ENCODE measurements at regions not wholly inside any gene's neighbourhood (a gene's known extent, or its start where the extent isn't known, plus 50 kb on each side); places are given as distances from the start of the nearest gene placed in this dataset.
A peak's percentile ranks its signal among the peaks of the same experiment; 100 is the strongest.

- H3K4me3 ChIP-seq (ENCODE audit: low read depth, low read length): no peak overlapping the region
- TF ChIP-seq CTCF (IDR thresholded peaks at IDR 0.05; ENCODE audit: low read depth, low read length): no peak
- DNase-seq (ENCODE audit: low read depth, low spot score): no peak
- in situ Hi-C loops (cut with HindIII; ENCODE audit: low sequenced_read_pairs): no loop called here
These were observed 333.2 kb upstream of the JARID2 start for GRCh38 chr6:14912706-14913105.

- in situ Hi-C loops (cut with HindIII; ENCODE audit: low sequenced_read_pairs): no loop called here
- no peak for DNase-seq (ENCODE audit: low read depth, low spot score)
- no peak for TF ChIP-seq CTCF (IDR thresholded peaks at IDR 0.05; ENCODE audit: low read depth, low read length)
- no peak overlapping the region for H3K4me3 ChIP-seq (ENCODE audit: low read depth, low read length)
These were observed 331.9 kb upstream of the JARID2 start for GRCh38 chr6:14913931-14914330.

- no peak for DNase-seq (ENCODE audit: low read depth, low spot score)
- TF ChIP-seq CTCF (IDR thresholded peaks at IDR 0.05; ENCODE audit: low read depth, low read length): no peak
- in situ Hi-C loops (cut with HindIII; ENCODE audit: low sequenced_read_pairs): no loop called here
These were observed 329.7 kb upstream of the JARID2 start for GRCh38 chr6:14915888-14916832.

GRCh38 chr6:14917109-14917910 lies 328.6 kb upstream of the JARID2 start:
- TF ChIP-seq CTCF (IDR thresholded peaks at IDR 0.05; ENCODE audit: low read depth, low read length): no peak
- H3K4me3 ChIP-seq (ENCODE audit: low read depth, low read length): no peak overlapping the region
- peak; percentile 44 for DNase-seq (ENCODE audit: low read depth, low spot score)
- in situ Hi-C loops (cut with HindIII; ENCODE audit: low sequenced_read_pairs): no loop called here

More at GRCh38 chr6:14915888-14916832, 329.7 kb upstream of the JARID2 start:
- no peak overlapping the region for H3K4me3 ChIP-seq (ENCODE audit: low read depth, low read length)

GRCh38 chr6:14918200-14918907 lies 327.5 kb upstream of the JARID2 start:
- DNase-seq (ENCODE audit: low read depth, low spot score): no peak
- in situ Hi-C loops (cut with HindIII; ENCODE audit: low sequenced_read_pairs): no loop called here
- TF ChIP-seq CTCF (IDR thresholded peaks at IDR 0.05; ENCODE audit: low read depth, low read length): no peak
- H3K4me3 ChIP-seq (ENCODE audit: low read depth, low read length): no peak overlapping the region

- H3K4me3 ChIP-seq (ENCODE audit: low read depth, low read length): no peak overlapping the region
- no peak for DNase-seq (ENCODE audit: low read depth, low spot score)
- no peak for TF ChIP-seq CTCF (IDR thresholded peaks at IDR 0.05; ENCODE audit: low read depth, low read length)
- in situ Hi-C loops (cut with HindIII; ENCODE audit: low sequenced_read_pairs): no loop called here
These were observed 326.7 kb upstream of the JARID2 start for GRCh38 chr6:14919038-14919670.

All from astrocyte of the spinal cord (primary cell).